OCI-LY7 (cell line): ENCODE measurements at regions not wholly inside any gene's neighbourhood (a gene's known extent, or its start where the extent isn't known, plus 50 kb on each side); places are given as distances from the start of the nearest gene placed in this dataset.

Experiments used
- EZH2phosphoT487 ChIP-seq: fragments of 200-600 bp; sonication (generic); IDR thresholded peaks from 2 replicates; pipeline ENCODE4 v1.6.1; 2018; ENCODE audit warnings: low read depth, borderline replicate concordance, mild to moderate bottlenecking, mixed run types, antibody characterized with exemption, low read length, moderate library complexity, mixed read lengths
- TF ChIP-seq, protein P1 (sequence below): fragments of 200-600 bp; sonication (generic); conservative IDR thresholded peaks from 2 replicates; pipeline ENCODE4 v1.5.1; 2014; ENCODE audit warnings: mild to moderate bottlenecking, antibody characterized with exemption, low read length, moderate library complexity, mixed read lengths

- TF ChIP-seq, protein P1, sequence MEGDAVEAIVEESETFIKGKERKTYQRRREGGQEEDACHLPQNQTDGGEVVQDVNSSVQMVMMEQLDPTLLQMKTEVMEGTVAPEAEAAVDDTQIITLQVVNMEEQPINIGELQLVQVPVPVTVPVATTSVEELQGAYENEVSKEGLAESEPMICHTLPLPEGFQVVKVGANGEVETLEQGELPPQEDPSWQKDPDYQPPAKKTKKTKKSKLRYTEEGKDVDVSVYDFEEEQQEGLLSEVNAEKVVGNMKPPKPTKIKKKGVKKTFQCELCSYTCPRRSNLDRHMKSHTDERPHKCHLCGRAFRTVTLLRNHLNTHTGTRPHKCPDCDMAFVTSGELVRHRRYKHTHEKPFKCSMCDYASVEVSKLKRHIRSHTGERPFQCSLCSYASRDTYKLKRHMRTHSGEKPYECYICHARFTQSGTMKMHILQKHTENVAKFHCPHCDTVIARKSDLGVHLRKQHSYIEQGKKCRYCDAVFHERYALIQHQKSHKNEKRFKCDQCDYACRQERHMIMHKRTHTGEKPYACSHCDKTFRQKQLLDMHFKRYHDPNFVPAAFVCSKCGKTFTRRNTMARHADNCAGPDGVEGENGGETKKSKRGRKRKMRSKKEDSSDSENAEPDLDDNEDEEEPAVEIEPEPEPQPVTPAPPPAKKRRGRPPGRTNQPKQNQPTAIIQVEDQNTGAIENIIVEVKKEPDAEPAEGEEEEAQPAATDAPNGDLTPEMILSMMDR: no peak
- TF ChIP-seq EZH2phosphoT487: no peak
Observed at GRCh38 chr5:122218778-122219177, 89.4 kb downstream of the ZNF474 start.
